Karpas-422 (cell line): ENCODE measurements at regions not wholly inside any gene's neighbourhood (a gene's known extent, or its start where the extent isn't known, plus 50 kb on each side); places are given as distances from the start of the nearest gene placed in this dataset.

ENCODE experiments used
- DNase-seq: peaks from one replicate; pipeline ENCODE4 v3.0.0-alpha.2; 2015
- H2AFZ ChIP-seq: fragments of 200-600 bp; sonication (generic); 2 replicates; pipeline ENCODE4 v1.6.1; 2014; ENCODE audit warnings: antibody characterized with exemption, low read length, mixed read lengths
- H3K27ac ChIP-seq: fragments of 200-600 bp; sonication (generic); 2 replicates; pipeline ENCODE4 v1.5.1; 2014; ENCODE audit warnings: mild to moderate bottlenecking, low read length, moderate library complexity
- H3K27me3 ChIP-seq: fragments of 200-600 bp; sonication (generic); 2 replicates; pipeline ENCODE4 v1.6.1; 2014; ENCODE audit warnings: low read length, mixed read lengths
- H3K36me3 ChIP-seq: fragments of 200-600 bp; sonication (generic); 2 replicates; pipeline ENCODE4 v1.6.1; 2014; ENCODE audit warnings: low read length, mixed read lengths; ENCODE audit not compliant: insufficient read depth
- H3K4me1 ChIP-seq: fragments of 200-600 bp; sonication (generic); 2 replicates; pipeline ENCODE4 v1.6.1; 2014; ENCODE audit warnings: mild to moderate bottlenecking, low read length, mixed read lengths
- H3K4me2 ChIP-seq: fragments of 200-600 bp; sonication (generic); 2 replicates; pipeline ENCODE4 v1.6.1; 2014; ENCODE audit warnings: low read length, low read depth, mild to moderate bottlenecking; ENCODE audit not compliant: poor library complexity, severe bottlenecking
- H3K4me3 ChIP-seq: fragments of 200-600 bp; sonication (generic); 2 replicates; pipeline ENCODE4 v1.5.1; 2014; ENCODE audit warnings: mild to moderate bottlenecking, antibody characterized with exemption, low read length, mixed read lengths
- H3K79me2 ChIP-seq: fragments of 200-600 bp; sonication (generic); 2 replicates; pipeline ENCODE4 v1.6.1; 2014; ENCODE audit warnings: mild to moderate bottlenecking, low read length, mixed read lengths
- H3K9ac ChIP-seq: fragments of 200-600 bp; sonication (generic); 2 replicates; pipeline ENCODE4 v1.6.0; 2014; ENCODE audit warnings: low read length
- H3K9me2 ChIP-seq: fragments of 200-600 bp; sonication (generic), shearing (Covaris generic); replicated peaks from 2 replicates; pipeline ENCODE4 v1.6.0; 2014; ENCODE audit warnings: mild to moderate bottlenecking, low read length, moderate library complexity; ENCODE audit not compliant: insufficient read depth
- H3K9me3 ChIP-seq: fragments of 300-700, 200-600 bp; sonication (generic); 2 replicates; pipeline ENCODE4 v1.6.1; 2014; ENCODE audit warnings: low read length, mixed read lengths
- H4K20me1 ChIP-seq: fragments of 200-600 bp; sonication (generic); 2 replicates; pipeline ENCODE4 v1.6.1; 2014; ENCODE audit warnings: mild to moderate bottlenecking, antibody characterized with exemption, low read length, low read depth; ENCODE audit not compliant: insufficient read depth

DNA sequence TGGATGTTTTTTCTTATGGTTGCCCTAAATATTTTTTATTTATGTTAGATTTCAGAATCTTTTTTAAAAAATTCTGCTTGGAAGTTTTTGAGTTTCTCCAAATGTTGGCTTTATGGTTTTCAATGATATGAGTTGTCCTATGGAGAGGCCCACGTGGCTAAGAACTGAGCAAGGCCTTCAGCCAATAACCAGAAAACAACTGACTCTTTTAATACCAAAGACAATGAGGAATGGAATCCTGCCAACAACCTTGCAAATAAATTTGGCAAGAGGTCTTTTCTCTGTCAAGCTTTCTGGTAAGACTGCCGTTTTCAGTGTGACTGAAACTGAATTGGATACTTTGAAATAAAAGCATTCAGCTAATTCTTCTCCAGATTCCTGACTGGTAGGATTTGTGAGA, 1740.1 kb upstream of the WWC1 start:
- Histone ChIP-seq H4K20me1 (no peaks in the 10 kb centered on the region), H3K4me3 (no peak overlapping the region), H3K9ac (no peak overlapping the region), H3K4me2 (no peak overlapping the region), H3K36me3 (no peaks in the 10 kb centered on the region), H3K9me3 (peaks cover 33% of the 10 kb centered on the region), H3K79me2 (no peaks in the 10 kb centered on the region), H2AFZ (no peak overlapping the region), H3K27me3 (no peaks in the 10 kb centered on the region), H3K4me1 (no peaks in the 10 kb centered on the region), H3K9me2 (no peaks in the 10 kb centered on the region), H3K27ac (no peak overlapping the region)
- DNase-seq, result no peak

DNA sequence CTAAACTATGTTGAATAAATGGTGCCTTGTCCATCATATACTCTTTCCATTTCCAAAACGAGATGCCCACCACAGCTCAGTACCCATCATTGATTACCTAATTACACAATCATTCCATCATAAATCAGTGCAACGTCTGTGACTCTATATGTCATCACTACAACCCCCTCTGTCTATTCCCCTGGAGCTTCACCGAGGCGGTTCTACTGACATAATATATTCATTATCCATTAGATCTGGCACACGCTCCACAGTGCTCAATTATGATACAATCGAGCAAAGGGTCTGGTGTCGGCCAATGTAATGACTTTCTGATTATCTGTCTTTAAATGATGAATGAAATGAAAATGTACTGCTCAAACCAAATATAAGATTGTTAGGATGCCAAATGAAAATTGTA, 1737.7 kb upstream of the WWC1 start:
- Histone ChIP-seq H3K9me2 (no peaks in the 10 kb centered on the region), H3K9me3 (peaks cover 36% of the 10 kb centered on the region), H3K9ac (no peak overlapping the region), H3K4me3 (no peak overlapping the region), H2AFZ (no peak overlapping the region), H3K4me2 (no peak overlapping the region), H3K27ac (no peak overlapping the region), H3K27me3 (no peaks in the 10 kb centered on the region), H3K4me1 (no peaks in the 10 kb centered on the region), H3K36me3 (no peaks in the 10 kb centered on the region), H4K20me1 (no peaks in the 10 kb centered on the region), H3K79me2 (no peaks in the 10 kb centered on the region)
- no peak for DNase-seq

DNA sequence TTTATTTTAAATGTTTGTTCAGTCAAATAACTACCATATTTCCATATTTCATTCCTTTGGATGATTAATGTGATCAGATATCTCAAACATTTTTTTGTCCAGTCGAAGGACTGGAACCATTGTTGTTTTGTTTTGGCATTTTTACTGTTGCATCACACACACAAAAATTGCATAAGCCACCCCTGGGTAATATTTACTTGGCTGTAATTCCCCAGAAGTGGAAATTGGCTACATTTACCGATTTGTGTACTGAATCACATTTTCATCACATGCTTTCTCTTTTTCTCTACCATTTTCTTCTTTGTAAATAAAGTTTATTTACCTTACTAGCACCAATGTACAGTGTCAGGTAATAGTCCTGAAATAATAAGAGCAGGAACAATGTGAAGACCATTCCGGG, 1729.7 kb upstream of the WWC1 start:
- H2AFZ ChIP-seq, result no peak overlapping the region
- no peaks in the 10 kb centered on the region for H3K79me2 ChIP-seq
- no peak overlapping the region for H3K4me3 ChIP-seq
- H3K4me2 ChIP-seq, result no peak overlapping the region
- H3K4me1 ChIP-seq, result no peaks in the 10 kb centered on the region
- H4K20me1 ChIP-seq, result no peaks in the 10 kb centered on the region
- no peaks in the 10 kb centered on the region for H3K36me3 ChIP-seq
- no peak for DNase-seq
- no peak overlapping the region for H3K9ac ChIP-seq
- H3K27me3 ChIP-seq, result no peaks in the 10 kb centered on the region
- peaks cover 22% of the 10 kb centered on the region for H3K9me3 ChIP-seq
- no peaks in the 10 kb centered on the region for H3K9me2 ChIP-seq
- H3K27ac ChIP-seq, result no peak overlapping the region

DNA sequence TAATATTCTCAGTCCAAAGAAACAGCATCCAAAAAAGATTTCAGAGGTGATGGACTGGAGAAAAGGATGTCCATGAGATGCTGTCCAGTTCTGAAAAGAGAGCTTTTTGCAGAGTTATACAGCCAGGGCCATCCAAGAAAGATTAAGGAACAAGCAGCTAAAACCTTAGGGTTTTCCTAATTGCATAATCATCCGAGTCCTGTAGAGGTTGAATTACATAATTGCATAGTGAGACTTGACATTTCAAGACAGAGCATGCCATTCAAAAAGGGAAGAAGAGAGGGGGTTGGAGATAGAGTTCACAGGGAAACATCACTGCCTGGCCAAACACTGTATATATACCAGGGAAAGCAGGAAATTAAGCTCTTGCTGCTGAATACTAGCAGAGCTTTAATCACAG, 1729.2 kb upstream of the WWC1 start:
- Histone ChIP-seq H3K9ac (no peak overlapping the region), H4K20me1 (no peaks in the 10 kb centered on the region), H3K4me2 (no peak overlapping the region), H3K4me3 (no peak overlapping the region), H3K27me3 (no peaks in the 10 kb centered on the region), H3K9me3 (peaks cover 22% of the 10 kb centered on the region), H3K36me3 (no peaks in the 10 kb centered on the region), H3K4me1 (no peaks in the 10 kb centered on the region), H2AFZ (no peak overlapping the region), H3K9me2 (no peaks in the 10 kb centered on the region), H3K27ac (no peak overlapping the region), H3K79me2 (no peaks in the 10 kb centered on the region)
- DNase-seq, result no peak

DNA sequence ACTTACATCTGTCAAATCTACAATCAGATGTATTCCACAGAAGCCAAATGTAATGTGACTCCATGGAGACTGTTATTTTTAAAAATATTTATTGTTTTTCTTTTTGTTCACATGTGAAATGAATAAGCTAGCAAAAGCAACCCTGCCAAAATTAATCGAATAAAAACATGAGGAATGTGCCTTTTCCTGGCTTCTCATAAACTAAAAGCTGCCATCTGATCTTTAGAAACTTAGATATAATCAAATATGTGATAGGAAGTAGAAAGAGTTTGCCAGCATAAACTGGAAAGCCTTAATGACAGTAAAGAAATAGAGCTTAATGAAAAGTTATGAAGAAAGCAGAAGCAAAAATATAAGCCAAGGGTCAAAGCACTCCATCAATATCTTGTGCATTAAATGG, 1724.7 kb upstream of the WWC1 start:
- Histone ChIP-seq H3K4me1 (no peaks in the 10 kb centered on the region), H3K9ac (no peak overlapping the region), H3K27ac (no peak overlapping the region), H4K20me1 (no peaks in the 10 kb centered on the region), H3K36me3 (no peaks in the 10 kb centered on the region), H3K9me2 (no peaks in the 10 kb centered on the region), H2AFZ (no peak overlapping the region), H3K4me2 (no peak overlapping the region), H3K27me3 (no peaks in the 10 kb centered on the region), H3K4me3 (no peak overlapping the region), H3K9me3 (peaks cover 27% of the 10 kb centered on the region), H3K79me2 (no peaks in the 10 kb centered on the region)
- DNase-seq, result no peak

DNA sequence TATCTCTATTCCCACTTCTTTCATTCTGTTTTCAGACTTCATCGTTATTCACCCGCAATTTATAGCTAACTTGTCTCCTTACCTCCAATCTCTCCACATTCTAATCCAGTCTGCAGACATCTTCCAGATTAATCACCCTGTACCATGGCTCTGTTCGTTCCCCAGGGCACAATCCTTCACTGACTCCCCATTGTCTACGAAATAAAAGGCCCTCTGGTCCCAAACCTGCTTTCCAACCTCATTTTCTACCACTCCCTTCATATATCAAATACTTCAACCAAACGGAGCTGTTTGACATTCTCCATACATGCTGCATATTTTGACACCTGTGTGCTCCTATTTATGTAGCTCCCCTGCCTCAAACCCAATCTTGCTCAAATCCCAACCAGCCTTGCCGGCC, 1720.6 kb upstream of the WWC1 start:
- DNase-seq, result no peak

DNA sequence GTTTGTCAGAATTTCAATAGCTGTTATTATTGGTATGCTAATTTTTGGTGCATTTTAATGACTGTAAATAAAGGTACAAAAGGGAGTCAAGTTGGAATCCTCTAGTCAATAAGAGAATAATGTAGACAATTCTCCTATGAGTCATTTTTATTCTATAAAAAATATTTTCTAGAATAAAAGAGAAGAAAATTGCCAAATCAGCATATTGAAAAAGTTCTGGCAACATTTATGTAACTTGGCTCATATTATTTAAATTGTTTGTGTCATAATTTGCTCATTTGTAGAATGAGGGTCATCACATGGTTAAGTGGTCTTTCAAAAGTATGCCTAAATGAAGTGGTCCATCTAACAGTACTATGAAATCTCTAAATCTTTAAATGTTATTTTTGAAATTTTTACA, 1719.8 kb upstream of the WWC1 start:
- Histone ChIP-seq H3K36me3 (no peaks in the 10 kb centered on the region), H3K9ac (no peak overlapping the region), H4K20me1 (no peaks in the 10 kb centered on the region), H3K9me3 (peaks cover 23% of the 10 kb centered on the region), H3K4me2 (no peak overlapping the region), H3K27me3 (no peaks in the 10 kb centered on the region), H3K9me2 (no peaks in the 10 kb centered on the region), H3K79me2 (no peaks in the 10 kb centered on the region), H3K4me3 (no peak overlapping the region), H3K4me1 (no peaks in the 10 kb centered on the region), H2AFZ (no peak overlapping the region), H3K27ac (no peak overlapping the region)
- no peak for DNase-seq

More for the DNA sequence above, 1720.6 kb upstream of the WWC1 start:
- Histone ChIP-seq H3K9me2 (no peaks in the 10 kb centered on the region), H3K9ac (no peak overlapping the region), H3K36me3 (no peaks in the 10 kb centered on the region), H3K9me3 (peaks cover 25% of the 10 kb centered on the region), H3K4me2 (no peak overlapping the region), H2AFZ (no peak overlapping the region), H3K4me1 (no peaks in the 10 kb centered on the region), H4K20me1 (no peaks in the 10 kb centered on the region), H3K27me3 (no peaks in the 10 kb centered on the region), H3K27ac (no peak overlapping the region), H3K4me3 (no peak overlapping the region), H3K79me2 (no peaks in the 10 kb centered on the region)

DNA sequence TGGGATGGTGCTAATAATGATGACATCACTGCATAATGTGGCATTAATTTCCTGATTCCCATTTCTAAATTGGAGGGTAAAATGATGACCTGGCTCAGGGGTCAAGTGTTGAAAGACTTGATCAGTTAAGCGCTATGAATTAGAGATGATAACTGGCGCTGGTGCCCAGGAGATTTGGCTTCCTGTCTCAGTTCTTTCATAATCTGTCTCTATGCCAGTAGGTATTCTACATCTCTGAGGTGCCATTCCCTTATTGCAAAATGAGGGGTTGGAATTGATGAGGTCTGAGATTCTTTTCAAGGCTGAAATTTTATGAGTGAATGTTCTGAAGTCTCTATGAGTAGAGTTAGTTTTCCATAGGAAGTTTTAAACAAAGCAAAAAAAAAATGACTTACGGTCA, 1715.1 kb upstream of the WWC1 start:
- H3K4me2 ChIP-seq, result no peak overlapping the region
- no peaks in the 10 kb centered on the region for H3K4me1 ChIP-seq
- H3K27me3 ChIP-seq, result no peaks in the 10 kb centered on the region
- no peak overlapping the region for H2AFZ ChIP-seq
- no peaks in the 10 kb centered on the region for H3K79me2 ChIP-seq
- H3K36me3 ChIP-seq, result no peaks in the 10 kb centered on the region
- H4K20me1 ChIP-seq, result no peaks in the 10 kb centered on the region
- DNase-seq, result no peak
- peaks cover 21% of the 10 kb centered on the region for H3K9me3 ChIP-seq
- no peak overlapping the region for H3K27ac ChIP-seq
- H3K4me3 ChIP-seq, result no peak overlapping the region
- H3K9me2 ChIP-seq, result no peaks in the 10 kb centered on the region
- H3K9ac ChIP-seq, result no peak overlapping the region

DNA sequence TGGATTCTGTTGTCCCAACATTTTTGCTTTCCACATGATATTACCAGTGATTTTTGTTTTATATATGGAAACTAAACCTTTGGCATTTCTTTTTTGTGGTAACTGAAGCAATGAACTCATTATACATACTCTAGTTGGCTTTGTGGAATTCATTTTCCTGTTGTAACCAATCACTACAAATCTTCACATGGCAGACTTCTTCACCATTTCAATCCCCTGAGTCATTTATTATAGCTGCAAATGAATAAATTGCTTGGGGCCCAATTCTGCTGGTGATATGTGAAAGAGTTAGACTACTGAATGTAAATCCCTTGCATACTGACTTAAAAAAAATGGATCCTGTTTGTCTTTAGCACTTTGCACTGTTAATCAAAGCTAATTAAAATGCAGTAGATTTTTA, 1709.6 kb upstream of the WWC1 start:
- Histone ChIP-seq H3K9ac (no peak overlapping the region), H2AFZ (no peak overlapping the region), H3K9me3 (peaks cover 26% of the 10 kb centered on the region), H3K9me2 (no peaks in the 10 kb centered on the region), H3K27ac (no peak overlapping the region), H4K20me1 (no peaks in the 10 kb centered on the region), H3K79me2 (no peaks in the 10 kb centered on the region), H3K4me3 (no peak overlapping the region), H3K4me1 (no peaks in the 10 kb centered on the region), H3K27me3 (no peaks in the 10 kb centered on the region), H3K36me3 (no peaks in the 10 kb centered on the region), H3K4me2 (no peak overlapping the region)
- no peak for DNase-seq
